OCI-LY7 (cell line): ENCODE measurements at regions not wholly inside any gene's neighbourhood (a gene's known extent, or its start where the extent isn't known, plus 50 kb on each side); places are given as distances from the start of the nearest gene placed in this dataset.

Experiments
- BruUV-seq: library from RNA; stranded (reverse); fragments of 400-500 nt; replicated peaks from 2 replicates; lab custom pipeline; 2021; lab: Mats Ljungman, UMichigan
- CTCF ChIA-PET: fragments of 300-600 bp; sonication (Branson Sonifier 250); formaldehyde crosslinking; loops from one replicate; lab custom pipeline; 2022; ENCODE audit warnings: antibody characterized with exemption; ENCODE audit not compliant: unreplicated experiment; lab: Charles Lee
- POLR2A ChIA-PET: fragments of 300-600 bp; sonication (Branson Sonifier 250); formaldehyde crosslinking; loops from one replicate; lab custom pipeline; 2022; ENCODE audit warnings: antibody characterized with exemption; lab: Charles Lee
- DNase-seq: peaks from one replicate; pipeline ENCODE4 v3.0.0-alpha.2; 2015; ENCODE audit warnings: low spot score
- H2AFZ ChIP-seq: fragments of 200-600 bp; sonication (generic), shearing (Covaris generic); 2 replicates; pipeline ENCODE4 v1.6.1; 2014; ENCODE audit warnings: mild to moderate bottlenecking, antibody characterized with exemption, low read length, moderate library complexity
- H3K27ac ChIP-seq: fragments of 200-600 bp; sonication (generic); 2 replicates; pipeline ENCODE4 v1.5.1; 2014; ENCODE audit warnings: mixed run types, low read depth, mild to moderate bottlenecking, moderate library complexity, low read length, inconsistent platforms; ENCODE audit not compliant: poor library complexity, severe bottlenecking
- H3K36me3 ChIP-seq: fragments of 200-600 bp; sonication (generic); 2 replicates; pipeline ENCODE4 v1.6.1; 2014; ENCODE audit warnings: mild to moderate bottlenecking, antibody characterized with exemption, low read length, moderate library complexity, mixed read lengths; ENCODE audit not compliant: insufficient read depth
- H3K4me1 ChIP-seq: fragments of 200-600 bp; sonication (generic); 2 replicates; pipeline ENCODE4 v1.5.1; 2014; ENCODE audit warnings: mild to moderate bottlenecking, low read length; ENCODE audit not compliant: insufficient read depth, poor library complexity, severe bottlenecking
- H3K4me2 ChIP-seq: fragments of 200-600 bp; sonication (generic); 2 replicates; pipeline ENCODE4 v1.6.1; 2014; ENCODE audit warnings: mild to moderate bottlenecking, low read length
- H3K4me3 ChIP-seq: fragments of 200-600 bp; sonication (generic); 2 replicates; pipeline ENCODE4 v1.5.1; 2014; ENCODE audit warnings: mild to moderate bottlenecking, low read depth, low read length; ENCODE audit not compliant: poor library complexity, severe bottlenecking
- H3K79me2 ChIP-seq: fragments of 200-600 bp; sonication (generic); 2 replicates; pipeline ENCODE4 v1.6.1; 2016; ENCODE audit warnings: low read depth, mild to moderate bottlenecking, low read length, moderate library complexity, mixed read lengths; ENCODE audit not compliant: insufficient read depth
- H3K9me2 ChIP-seq: fragments of 200-600 bp; sonication (generic); 2 replicates; pipeline ENCODE4 v1.6.1; 2016; ENCODE audit warnings: mild to moderate bottlenecking, low read length, mixed read lengths; ENCODE audit not compliant: insufficient read depth
- H3K9me3 ChIP-seq: fragments of 200-600 bp; sonication (generic); 2 replicates; pipeline ENCODE4 v1.6.1; 2014; ENCODE audit warnings: mild to moderate bottlenecking, mixed run types, low read length, mixed read lengths
- H4K20me1 ChIP-seq: fragments of 200-600 bp; sonication (generic); 2 replicates; pipeline ENCODE4 v1.6.1; 2014; ENCODE audit warnings: mild to moderate bottlenecking, antibody characterized with exemption, low read length, moderate library complexity, mixed read lengths; ENCODE audit not compliant: insufficient read depth
- CTCF ChIP-seq: fragments of 200-600 bp; sonication (generic); conservative IDR thresholded peaks from 2 replicates; pipeline ENCODE4 v1.5.1; 2014; ENCODE audit warnings: mild to moderate bottlenecking, antibody characterized with exemption, low read length, moderate library complexity, mixed read lengths
- EZH2phosphoT487 ChIP-seq: fragments of 200-600 bp; sonication (generic); IDR thresholded peaks from 2 replicates; pipeline ENCODE4 v1.6.1; 2018; ENCODE audit warnings: low read depth, borderline replicate concordance, mild to moderate bottlenecking, mixed run types, antibody characterized with exemption, low read length, moderate library complexity, mixed read lengths
- intact Hi-C: fragments of 100-400 bp; cut with micrococcal nuclease; formaldehyde crosslinking; loops from one replicate; pipeline ENCODE4 v1.10.0; 2022; ENCODE audit not compliant: unreplicated experiment

DNA sequence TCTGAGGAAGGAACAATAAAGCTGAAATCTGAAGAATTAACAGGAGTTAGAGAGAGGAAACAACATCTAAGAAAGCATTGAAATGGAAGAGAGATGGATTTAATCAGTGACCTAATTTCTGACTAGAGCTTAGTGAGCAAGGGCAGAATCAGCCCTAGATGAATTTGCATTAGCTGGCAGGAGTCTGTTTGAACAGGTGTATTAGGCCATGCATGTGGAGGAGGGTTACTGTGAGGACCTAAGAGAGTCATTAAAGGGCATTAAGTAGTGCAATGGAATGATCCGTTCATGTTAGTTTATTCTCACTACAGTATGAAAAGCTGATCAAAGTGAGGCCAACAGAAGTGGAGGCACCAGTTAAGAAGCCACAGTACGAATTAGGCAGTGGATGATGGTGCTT lies 285.3 kb downstream of the GRB14 start:
- Histone ChIP-seq H3K4me2 (no peak overlapping the region), H3K9me2 (no peaks in the 10 kb centered on the region), H4K20me1 (no peaks in the 10 kb centered on the region), H3K9me3 (no peaks in the 10 kb centered on the region), H3K4me1 (no peaks in the 10 kb centered on the region), H3K79me2 (no peaks in the 10 kb centered on the region), H2AFZ (no peak overlapping the region), H3K27ac (no peak overlapping the region), H3K4me3 (no peak overlapping the region), H3K36me3 (no peaks in the 10 kb centered on the region)
- intact Hi-C loops = no loop called here
- no peak for TF ChIP-seq EZH2phosphoT487
- no peak for TF ChIP-seq CTCF
- ChIA-PET CTCF (no interaction called here), POLR2A (no interaction called here)
- no peak for DNase-seq
- no TSS peak for BruUV-seq

- BruUV-seq = no TSS peak
- intact Hi-C loops = no loop called here
- CTCF ChIA-PET = no interaction called here
- H2AFZ ChIP-seq = no peak overlapping the region
- H3K27ac ChIP-seq = no peak overlapping the region
- no peak overlapping the region for H3K4me2 ChIP-seq
- no peak overlapping the region for H3K4me3 ChIP-seq
- TF ChIP-seq CTCF = no peak
- no peak for TF ChIP-seq EZH2phosphoT487
- H3K4me1 ChIP-seq = no peaks in the 10 kb centered on the region
- no peaks in the 10 kb centered on the region for H3K36me3 ChIP-seq
- DNase-seq = no peak
- no peaks in the 10 kb centered on the region for H3K9me2 ChIP-seq
- no peaks in the 10 kb centered on the region for H3K9me3 ChIP-seq
- no peaks in the 10 kb centered on the region for H4K20me1 ChIP-seq
- POLR2A ChIA-PET = no interaction called here
- H3K79me2 ChIP-seq = no peaks in the 10 kb centered on the region
Measured at GRCh38 chr2:164335128-164335527, 286.2 kb downstream of the GRB14 start.

- Histone ChIP-seq H3K79me2 (no peaks in the 10 kb centered on the region), H3K27ac (no peak overlapping the region), H3K9me2 (no peaks in the 10 kb centered on the region), H3K9me3 (no peaks in the 10 kb centered on the region), H3K4me3 (no peak overlapping the region), H3K36me3 (no peaks in the 10 kb centered on the region), H4K20me1 (no peaks in the 10 kb centered on the region), H3K4me2 (no peak overlapping the region), H3K4me1 (no peaks in the 10 kb centered on the region), H2AFZ (no peak overlapping the region)
- POLR2A ChIA-PET = no interaction called here
- BruUV-seq = no TSS peak
- CTCF ChIA-PET = no interaction called here
- intact Hi-C loops = no loop called here
- TF ChIP-seq CTCF (no peak), EZH2phosphoT487 (no peak)
- no peak for DNase-seq
Measured at GRCh38 chr2:164328310-164328709, 293.0 kb downstream of the GRB14 start.
